ENCODE measurements at regions not wholly inside any gene's neighbourhood (a gene's known extent, or its start where the extent isn't known, plus 50 kb on each side); places are given as distances from the start of the nearest gene placed in this dataset.

DNA sequence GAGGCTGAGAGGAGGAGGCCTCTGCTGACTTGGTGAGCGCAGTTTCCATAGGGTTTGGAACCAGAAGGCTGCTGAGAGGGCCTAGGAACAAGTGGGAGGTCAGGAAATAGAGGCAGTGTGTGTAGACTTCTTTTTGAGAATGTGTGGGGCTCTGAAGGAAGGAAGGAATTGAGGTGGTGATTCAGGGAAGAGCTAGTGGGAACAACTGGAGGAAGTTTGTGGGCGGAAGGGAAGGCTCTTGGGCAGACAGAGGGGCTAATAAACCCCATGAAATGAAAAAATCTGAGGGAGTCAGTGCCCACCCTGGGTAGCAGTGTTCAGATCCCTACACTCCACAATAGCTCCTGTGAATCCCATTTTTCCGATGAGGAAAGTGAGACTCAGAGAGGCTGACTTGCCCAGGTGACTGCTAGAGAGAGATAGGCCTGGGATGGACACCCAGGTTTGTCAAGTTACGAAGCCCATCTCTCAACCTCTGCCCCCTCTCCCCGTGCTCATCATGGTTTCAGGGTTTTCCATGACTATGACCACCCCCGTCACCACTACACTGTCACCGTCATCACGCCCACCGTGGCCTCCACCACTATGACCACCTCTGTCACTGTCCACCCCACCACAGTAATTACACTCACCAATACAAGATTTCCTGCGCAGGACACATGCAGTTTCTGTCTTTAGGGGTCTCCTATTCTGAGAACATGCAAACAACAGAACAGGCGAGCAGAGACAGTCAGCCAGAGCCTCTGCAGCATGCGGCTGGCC, 106.4 kb downstream of the MRPL14 start:
- TF ChIP-seq, protein P1, sequence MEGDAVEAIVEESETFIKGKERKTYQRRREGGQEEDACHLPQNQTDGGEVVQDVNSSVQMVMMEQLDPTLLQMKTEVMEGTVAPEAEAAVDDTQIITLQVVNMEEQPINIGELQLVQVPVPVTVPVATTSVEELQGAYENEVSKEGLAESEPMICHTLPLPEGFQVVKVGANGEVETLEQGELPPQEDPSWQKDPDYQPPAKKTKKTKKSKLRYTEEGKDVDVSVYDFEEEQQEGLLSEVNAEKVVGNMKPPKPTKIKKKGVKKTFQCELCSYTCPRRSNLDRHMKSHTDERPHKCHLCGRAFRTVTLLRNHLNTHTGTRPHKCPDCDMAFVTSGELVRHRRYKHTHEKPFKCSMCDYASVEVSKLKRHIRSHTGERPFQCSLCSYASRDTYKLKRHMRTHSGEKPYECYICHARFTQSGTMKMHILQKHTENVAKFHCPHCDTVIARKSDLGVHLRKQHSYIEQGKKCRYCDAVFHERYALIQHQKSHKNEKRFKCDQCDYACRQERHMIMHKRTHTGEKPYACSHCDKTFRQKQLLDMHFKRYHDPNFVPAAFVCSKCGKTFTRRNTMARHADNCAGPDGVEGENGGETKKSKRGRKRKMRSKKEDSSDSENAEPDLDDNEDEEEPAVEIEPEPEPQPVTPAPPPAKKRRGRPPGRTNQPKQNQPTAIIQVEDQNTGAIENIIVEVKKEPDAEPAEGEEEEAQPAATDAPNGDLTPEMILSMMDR (IDR thresholded peaks at IDR 0.05), result no peak
- TF ChIP-seq POLR2A (IDR thresholded peaks at IDR 0.05), result no peak
